Hematopoietic multipotent progenitor cell treated with erythropoietin and hydrocortisone succinate and interleukin-3 and kit ligand, for 15 days (in vitro differentiated cells): ENCODE measurements at regions not wholly inside any gene's neighbourhood (a gene's known extent, or its start where the extent isn't known, plus 50 kb on each side); places are given as distances from the start of the nearest gene placed in this dataset.
"Not testable (repeated sequence)": the region's sequence is repeated elsewhere in the genome, so short reads cannot be mapped to it uniquely, and the experiment has no call there.

ENCODE experiments used
- DNase-seq: peaks from one replicate; pipeline ENCODE4 v3.0.0-alpha.2; 2015; ENCODE audit warnings: low spot score

GRCh38 chr10:21138769-21139340, 241.7 kb upstream of the NEBL start:
- DNase-seq: no peak

DNA sequence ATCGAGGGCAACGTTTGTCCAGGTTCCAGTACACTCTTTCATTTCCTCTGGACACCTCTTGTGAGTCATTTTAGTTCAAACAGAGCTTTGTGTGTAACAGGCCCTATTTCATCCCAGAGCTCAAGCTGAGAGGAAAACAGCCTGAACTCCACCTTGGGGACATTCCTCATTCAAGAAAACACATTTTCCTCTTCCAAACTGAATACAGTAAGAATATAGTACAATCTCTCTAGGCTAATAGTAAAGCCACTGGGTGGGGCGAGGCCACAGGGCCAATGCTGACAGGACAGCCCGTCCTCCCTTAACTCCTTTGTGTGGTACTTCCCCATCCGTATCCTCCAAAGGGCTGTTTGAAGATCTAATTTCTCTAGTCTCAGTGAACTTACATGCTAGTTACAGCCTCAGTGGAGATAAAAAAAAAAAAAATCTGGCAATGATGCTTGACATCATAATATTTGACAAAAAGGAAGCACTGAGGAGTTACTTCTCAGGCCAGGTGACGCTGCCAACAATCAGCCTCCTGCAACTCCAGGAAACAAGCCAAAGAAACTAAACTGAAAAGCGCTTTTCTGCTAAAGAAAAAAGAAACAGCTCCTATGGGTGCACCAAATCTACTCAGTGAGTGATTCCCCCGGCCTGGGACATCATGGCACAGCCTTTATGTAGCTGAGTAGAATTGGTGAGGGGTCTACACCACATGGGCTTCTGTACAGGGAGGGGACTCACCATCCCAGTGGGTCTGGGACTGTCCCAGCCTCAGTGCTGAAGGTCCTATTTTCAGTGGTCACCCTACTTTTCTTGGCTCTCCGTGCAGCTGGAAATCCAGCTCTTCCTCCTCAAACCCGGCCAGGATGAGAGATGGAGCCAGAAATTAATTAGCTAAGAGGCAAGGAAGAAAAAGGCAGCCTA, 238.2 kb upstream of the NEBL start:
- no peak for DNase-seq

DNA sequence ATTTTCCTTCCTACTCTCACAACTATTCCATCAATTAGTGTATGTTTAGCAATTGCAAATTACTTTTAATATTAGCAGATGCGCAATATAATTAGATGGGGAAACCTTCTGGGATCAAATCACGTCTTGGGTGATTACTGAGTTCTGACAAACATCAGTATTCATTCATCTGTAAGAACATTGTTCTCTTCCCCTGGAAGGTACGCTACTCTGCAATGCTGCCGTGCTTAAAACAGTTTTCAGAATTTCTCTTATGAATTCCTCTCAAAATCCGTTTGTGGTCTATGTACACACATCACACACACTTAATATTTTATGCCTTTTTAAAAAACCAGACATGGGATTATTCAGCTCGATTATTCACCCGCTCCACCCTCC, 237.5 kb upstream of the NEBL start:
- no peak for DNase-seq

- DNase-seq: no peak
Measured at GRCh38 chr10:21130683-21131442, 233.8 kb upstream of the NEBL start.

GRCh38 chr10:21130108-21130507, 233.0 kb upstream of the NEBL start:
- no peak for DNase-seq

- DNase-seq: no peak
Measured at GRCh38 chr10:21125471-21126228, 228.5 kb upstream of the NEBL start.

- DNase-seq: no peak
Measured at GRCh38 chr10:21122907-21123306, 225.8 kb upstream of the NEBL start.

GRCh38 chr10:21121822-21122221, 224.7 kb upstream of the NEBL start:
- DNase-seq: not testable (repeated sequence)

GRCh38 chr10:21114683-21115082, 217.6 kb upstream of the NEBL start:
- no peak for DNase-seq

DNA sequence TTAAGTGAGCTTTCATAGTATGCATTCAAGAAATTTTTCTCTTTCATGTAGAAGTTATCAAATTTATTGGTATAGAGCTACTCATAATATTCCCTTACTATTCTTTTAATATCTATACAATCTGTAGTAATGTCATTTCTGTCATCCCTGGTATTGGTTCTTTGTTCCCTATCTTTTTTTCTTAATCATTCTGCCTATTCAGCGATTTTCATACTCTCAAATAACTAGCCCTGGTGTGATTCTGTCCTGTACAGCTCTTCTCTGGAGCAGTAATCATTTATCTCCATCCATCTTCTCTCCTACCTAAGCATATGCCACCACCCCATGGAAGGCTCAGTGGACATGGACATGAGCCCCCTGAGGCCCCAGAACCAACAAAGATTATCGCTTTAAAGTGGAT, 213.2 kb upstream of the NEBL start:
- DNase-seq: no peak

DNA sequence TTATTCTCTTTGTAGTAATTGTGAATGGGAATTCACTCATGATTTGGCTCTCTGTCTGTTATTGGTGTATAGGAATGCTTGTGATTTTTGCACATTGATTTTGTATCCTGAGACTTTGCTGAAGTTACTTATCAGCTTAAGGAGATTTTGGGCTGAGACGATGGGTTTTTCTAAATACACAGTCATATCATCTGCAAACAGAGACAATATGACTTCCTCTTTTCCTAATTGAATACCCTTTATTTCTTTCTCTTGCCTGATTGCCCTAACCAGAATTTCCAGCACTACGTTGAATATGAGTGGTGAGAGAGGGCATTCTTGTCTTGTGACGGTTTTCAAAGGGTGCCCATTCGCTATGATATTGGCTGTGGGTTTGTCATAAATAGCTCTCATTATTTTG, 209.8 kb upstream of the NEBL start:
- DNase-seq: not testable (repeated sequence)

GRCh38 chr10:21105331-21105730, 208.2 kb upstream of the NEBL start:
- not testable (repeated sequence) for DNase-seq

DNA sequence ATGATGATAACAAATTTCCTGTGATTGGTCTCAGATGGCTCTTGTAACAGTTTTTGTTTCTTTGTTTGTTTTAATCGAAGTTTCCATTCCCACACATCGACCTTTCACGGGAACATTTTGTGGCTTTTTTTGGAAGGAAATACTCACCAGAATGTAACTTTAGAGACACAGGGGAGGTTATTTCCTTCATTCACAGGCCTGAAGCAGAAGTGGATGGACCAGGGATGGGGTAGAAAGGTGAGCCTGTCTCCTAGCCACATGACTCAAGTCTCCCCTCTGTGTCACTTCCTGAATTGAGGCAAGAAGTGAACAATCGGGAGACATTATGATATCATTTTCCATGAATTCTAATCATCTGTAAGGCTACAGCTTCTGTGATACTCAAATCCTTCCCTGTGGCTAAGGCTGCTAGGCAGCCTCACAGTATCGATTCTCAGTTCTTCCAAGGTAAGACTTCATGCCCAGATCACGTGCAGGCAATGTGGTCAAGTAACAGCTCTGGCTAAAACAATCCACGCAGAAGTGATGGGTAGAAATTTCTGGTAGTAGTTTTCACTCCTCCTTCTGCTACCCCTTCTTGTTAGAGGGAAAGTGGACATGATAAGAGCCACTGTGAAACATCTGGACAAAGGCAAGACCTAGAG, 203.9 kb upstream of the NEBL start:
- no peak for DNase-seq

DNA sequence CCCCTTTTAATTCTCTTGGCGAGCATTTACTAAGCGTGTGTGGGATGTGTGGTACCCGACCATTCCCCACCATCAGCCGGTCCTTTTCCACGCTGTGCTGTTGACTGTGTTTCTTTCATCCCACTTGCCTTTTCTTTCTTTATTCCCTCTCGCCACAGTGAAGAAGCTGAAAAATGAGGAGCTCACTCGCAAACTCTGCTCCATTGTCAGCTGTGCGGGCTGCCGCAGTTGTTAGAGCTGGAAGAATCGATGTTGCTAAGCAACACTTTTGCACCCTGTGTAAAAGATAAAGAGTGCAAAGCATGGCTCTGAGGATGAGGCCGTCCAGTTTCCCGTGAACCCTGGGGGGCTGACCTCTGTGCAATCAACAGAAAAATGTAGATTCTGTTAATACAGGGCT, 203.1 kb upstream of the NEBL start:
- DNase-seq: no peak

DNA sequence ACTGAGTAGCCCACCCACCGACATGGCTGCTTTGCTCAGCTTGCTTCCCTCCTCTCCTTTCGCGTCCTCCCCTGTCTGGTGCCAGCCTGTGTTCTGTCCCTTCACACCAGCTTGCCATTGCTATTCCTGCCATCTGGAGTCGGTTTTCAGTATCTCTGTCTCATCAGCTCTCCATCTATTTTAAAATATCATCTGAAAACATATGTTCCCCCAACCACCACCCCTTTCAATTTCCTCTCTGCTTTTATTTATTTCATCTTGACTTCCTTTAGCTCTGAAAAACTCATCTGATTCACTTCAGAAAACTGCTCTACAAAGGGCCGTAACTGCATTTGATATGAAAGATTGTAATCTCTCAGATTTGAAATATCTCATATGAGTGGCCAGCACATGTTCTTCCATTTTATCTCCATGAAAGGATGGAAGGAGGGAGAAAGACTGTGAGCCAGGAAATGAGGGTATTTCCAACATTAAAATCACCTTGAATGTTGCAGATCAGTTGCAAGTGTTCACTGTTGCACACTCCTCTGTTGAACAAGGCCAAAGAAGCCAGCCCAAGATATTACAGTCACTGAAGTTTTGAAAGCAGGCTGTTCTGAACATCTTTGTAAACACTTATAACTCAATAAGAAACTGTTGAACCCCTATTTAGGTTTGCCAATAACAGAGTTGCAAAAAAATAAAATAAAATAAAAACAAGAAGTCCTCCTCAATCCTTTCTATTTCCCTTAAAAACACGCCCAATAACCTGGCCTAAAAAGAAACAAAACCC, 202.4 kb upstream of the NEBL start:
- DNase-seq: no peak

- no peak for DNase-seq
Measured at GRCh38 chr10:21097926-21098355, 200.8 kb upstream of the NEBL start.

DNA sequence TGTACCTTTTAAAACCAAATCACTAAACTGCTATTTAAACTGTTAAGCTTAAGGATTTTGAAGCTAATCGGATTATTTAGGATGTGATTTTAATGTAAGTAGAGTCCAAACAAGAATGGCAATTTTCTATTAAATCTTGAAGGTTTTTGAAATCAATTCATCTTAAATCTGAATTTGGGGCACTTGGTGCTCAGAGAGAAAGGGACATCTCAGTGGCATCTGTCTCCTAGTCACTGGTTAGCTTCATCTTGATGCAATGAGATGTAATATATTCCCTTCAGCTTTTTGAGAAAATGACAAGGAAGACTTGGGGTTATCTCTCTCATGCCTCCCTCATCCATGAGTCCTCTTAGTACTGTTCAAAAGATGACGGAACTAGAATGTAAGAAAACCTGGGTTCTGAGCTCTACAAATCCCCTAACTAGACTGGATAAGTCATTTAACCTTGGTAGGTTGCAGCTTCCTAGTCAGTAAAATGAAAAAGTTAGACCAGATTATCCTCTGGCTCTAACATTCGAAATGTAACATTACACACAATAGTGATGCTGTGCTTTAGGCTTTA, 198.5 kb upstream of the NEBL start:
- DNase-seq: no peak

DNA sequence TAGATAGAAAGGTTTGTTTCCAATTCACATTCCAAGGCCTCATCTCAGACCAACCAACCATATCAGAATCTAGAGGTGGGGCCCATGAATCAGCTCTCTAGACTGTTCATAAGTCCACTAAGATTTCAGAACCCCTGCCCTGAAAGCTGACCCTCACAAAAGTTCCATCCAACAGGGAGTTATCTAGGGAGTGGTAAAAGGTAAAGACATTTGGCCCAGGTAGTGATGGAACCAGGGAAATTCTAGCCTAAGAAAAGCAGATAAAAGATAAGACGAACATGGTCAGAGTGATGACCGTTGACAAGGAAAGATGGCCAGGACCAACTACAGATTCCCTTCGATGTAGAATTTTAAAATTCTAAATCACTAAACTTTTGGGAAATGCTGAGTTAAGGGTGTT, 198.0 kb upstream of the NEBL start:
- DNase-seq: no peak

- DNase-seq: no peak
Measured at GRCh38 chr10:21092683-21093524, 195.8 kb upstream of the NEBL start.
